ENCODE measurements at regions not wholly inside any gene's neighbourhood (a gene's known extent, or its start where the extent isn't known, plus 50 kb on each side); places are given as distances from the start of the nearest gene placed in this dataset.
"Not testable (repeated sequence)": the region's sequence is repeated elsewhere in the genome, so short reads cannot be mapped to it uniquely, and the experiment has no call there.

- no peak for DNase-seq
Measured at GRCh38 chr18:67846422-67847098, 330.0 kb upstream of the DSEL start.

- DNase-seq, result no peak
Measured at GRCh38 chr18:67845035-67845434, 328.5 kb upstream of the DSEL start.

- DNase-seq, result no peak
Measured at GRCh38 chr18:67840379-67840778, 323.9 kb upstream of the DSEL start.

- DNase-seq, result no peak
Measured at GRCh38 chr18:67818432-67818831, 301.9 kb upstream of the DSEL start.

GRCh38 chr18:67815280-67815679, 298.8 kb upstream of the DSEL start:
- no peak for DNase-seq

- DNase-seq, result no peak
Measured at GRCh38 chr18:67813380-67814028, 297.0 kb upstream of the DSEL start.

- DNase-seq, result no peak
Measured at GRCh38 chr18:67805261-67805660, 288.7 kb upstream of the DSEL start.

GRCh38 chr18:67794521-67794920, 278.0 kb upstream of the DSEL start:
- no peak for DNase-seq

- no peak for DNase-seq
Measured at GRCh38 chr18:67790527-67790926, 274.0 kb upstream of the DSEL start.

- DNase-seq, result no peak
Measured at GRCh38 chr18:67789165-67789545, 272.6 kb upstream of the DSEL start.

- no peak for DNase-seq
Measured at GRCh38 chr18:67788310-67789164, 272.0 kb upstream of the DSEL start.

GRCh38 chr18:67783196-67783946, 266.9 kb upstream of the DSEL start:
- peak; percentile 21 for DNase-seq

- DNase-seq, result no peak
Measured at GRCh38 chr18:67778016-67778415, 261.5 kb upstream of the DSEL start.

- peak; percentile 4 for DNase-seq
Measured at GRCh38 chr18:67776929-67777328, 260.4 kb upstream of the DSEL start.

- no peak for DNase-seq
Measured at GRCh38 chr18:67771271-67771670, 254.8 kb upstream of the DSEL start.

GRCh38 chr18:67770520-67770919, 254.0 kb upstream of the DSEL start:
- no peak for DNase-seq

GRCh38 chr18:67766930-67767329, 250.4 kb upstream of the DSEL start:
- peak; percentile 46 for DNase-seq

GRCh38 chr18:67752211-67752610, 235.7 kb upstream of the DSEL start:
- DNase-seq, result not testable (repeated sequence)

GRCh38 chr18:67742954-67743353, 226.4 kb upstream of the DSEL start:
- no peak for DNase-seq

GRCh38 chr18:67742525-67742924, 226.0 kb upstream of the DSEL start:
- no peak for DNase-seq

- no peak for DNase-seq
Measured at GRCh38 chr18:67735506-67735905, 219.0 kb upstream of the DSEL start.

GRCh38 chr18:67733088-67733487, 216.6 kb upstream of the DSEL start:
- no peak for DNase-seq

- no peak for DNase-seq
Measured at GRCh38 chr18:67731851-67732250, 215.3 kb upstream of the DSEL start.

Measured in suppressor macrophage treated with lipopolysaccharide for 4 hours (primary cell).